Ovary (tissue), 3 donors: ENCODE measurements at regions not wholly inside any gene's neighbourhood (a gene's known extent, or its start where the extent isn't known, plus 50 kb on each side); places are given as distances from the start of the nearest gene placed in this dataset.

Experiments
- EP300 ChIP-seq: sonication (generic); formaldehyde crosslinking; IDR thresholded peaks from one replicate; pipeline ENCODE4 v1.6.1; 2017; ENCODE audit warnings: antibody characterized with exemption
- POLR2A ChIP-seq: fragments of 450-650 bp; IDR thresholded peaks from one replicate; pipeline ENCODE4 v1.6.1; 2017; ENCODE audit warnings: antibody characterized with exemption, mild to moderate bottlenecking, moderate library complexity
- TF ChIP-seq, protein P1 (sequence below), 3 donors: fragments of 450-650 bp in 2 of 3; fragments of 200-600 bp in 1 of 3; IDR thresholded peaks; one replicate each; pipeline versions ENCODE4 v1.5.1 to v1.8.0; 2016 to 2022; ENCODE audit warnings: antibody characterized with exemption in 3 of 3, mild to moderate bottlenecking in 1 of 3
- donor health status: DM: no; HTN: no; CAD: no.

- TF ChIP-seq, protein P1, sequence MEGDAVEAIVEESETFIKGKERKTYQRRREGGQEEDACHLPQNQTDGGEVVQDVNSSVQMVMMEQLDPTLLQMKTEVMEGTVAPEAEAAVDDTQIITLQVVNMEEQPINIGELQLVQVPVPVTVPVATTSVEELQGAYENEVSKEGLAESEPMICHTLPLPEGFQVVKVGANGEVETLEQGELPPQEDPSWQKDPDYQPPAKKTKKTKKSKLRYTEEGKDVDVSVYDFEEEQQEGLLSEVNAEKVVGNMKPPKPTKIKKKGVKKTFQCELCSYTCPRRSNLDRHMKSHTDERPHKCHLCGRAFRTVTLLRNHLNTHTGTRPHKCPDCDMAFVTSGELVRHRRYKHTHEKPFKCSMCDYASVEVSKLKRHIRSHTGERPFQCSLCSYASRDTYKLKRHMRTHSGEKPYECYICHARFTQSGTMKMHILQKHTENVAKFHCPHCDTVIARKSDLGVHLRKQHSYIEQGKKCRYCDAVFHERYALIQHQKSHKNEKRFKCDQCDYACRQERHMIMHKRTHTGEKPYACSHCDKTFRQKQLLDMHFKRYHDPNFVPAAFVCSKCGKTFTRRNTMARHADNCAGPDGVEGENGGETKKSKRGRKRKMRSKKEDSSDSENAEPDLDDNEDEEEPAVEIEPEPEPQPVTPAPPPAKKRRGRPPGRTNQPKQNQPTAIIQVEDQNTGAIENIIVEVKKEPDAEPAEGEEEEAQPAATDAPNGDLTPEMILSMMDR (IDR thresholded peaks at IDR 0.05): no peak
- TF ChIP-seq POLR2A (no peak), EP300 (no peak)
Observed at GRCh38 chr12:22993609-22994315, 368.8 kb downstream of the ETNK1 start.
